GM18517 (cell line): ENCODE measurements at regions not wholly inside any gene's neighbourhood (a gene's known extent, or its start where the extent isn't known, plus 50 kb on each side); places are given as distances from the start of the nearest gene placed in this dataset.
"Not testable (repeated sequence)": the region's sequence is repeated elsewhere in the genome, so short reads cannot be mapped to it uniquely, and the experiment has no call there.

ENCODE experiments used
- ATAC-seq: cut with Tn5 transposase; IDR thresholded peaks from one replicate; pipeline ENCODE4 v1.9.1; 2021; ENCODE audit warnings: mild to moderate bottlenecking, moderate library complexity; ENCODE audit not compliant: unreplicated experiment

GRCh38 chr16:72604375-72604774 is 432.4 kb upstream of the PMFBP1 start:
- ATAC-seq: peak; percentile 69

- no peak for ATAC-seq
These were observed 430.5 kb upstream of the PMFBP1 start for GRCh38 chr16:72602499-72602898.

- ATAC-seq: no peak
These were observed 426.7 kb upstream of the PMFBP1 start for GRCh38 chr16:72598696-72599095.

GRCh38 chr16:72597938-72598337 is 426.0 kb upstream of the PMFBP1 start:
- no peak for ATAC-seq

GRCh38 chr16:72596373-72596772 is 424.4 kb upstream of the PMFBP1 start:
- no peak for ATAC-seq

GRCh38 chr16:72590151-72590937 is 418.4 kb upstream of the PMFBP1 start:
- ATAC-seq: peak; percentile 88

GRCh38 chr16:72588551-72588950 is 416.6 kb upstream of the PMFBP1 start:
- ATAC-seq: no peak

- ATAC-seq: not testable (repeated sequence)
These were observed 406.1 kb upstream of the PMFBP1 start for GRCh38 chr16:72578061-72578460.

GRCh38 chr16:72576189-72576588 is 404.2 kb upstream of the PMFBP1 start:
- no peak for ATAC-seq

GRCh38 chr16:72569677-72570076 is 397.7 kb upstream of the PMFBP1 start:
- no peak for ATAC-seq

GRCh38 chr16:72568502-72568901 is 396.5 kb upstream of the PMFBP1 start:
- ATAC-seq: no peak

- ATAC-seq: no peak
These were observed 394.2 kb upstream of the PMFBP1 start for GRCh38 chr16:72566174-72566573.

GRCh38 chr16:72565106-72565505 is 393.2 kb upstream of the PMFBP1 start:
- no peak for ATAC-seq

- ATAC-seq: no peak
These were observed 388.7 kb upstream of the PMFBP1 start for GRCh38 chr16:72560617-72561016.

- ATAC-seq: no peak
These were observed 386.5 kb upstream of the PMFBP1 start for GRCh38 chr16:72558501-72558900.

- ATAC-seq: no peak
These were observed 383.0 kb upstream of the PMFBP1 start for GRCh38 chr16:72554935-72555334.

GRCh38 chr16:72552654-72553053 is 380.7 kb upstream of the PMFBP1 start:
- no peak for ATAC-seq

- no peak for ATAC-seq
These were observed 379.7 kb upstream of the PMFBP1 start for GRCh38 chr16:72551649-72552048.

GRCh38 chr16:72549878-72550277 is 377.9 kb upstream of the PMFBP1 start:
- ATAC-seq: no peak

GRCh38 chr16:72542102-72542501 is 370.1 kb upstream of the PMFBP1 start:
- ATAC-seq: no peak

GRCh38 chr16:72537664-72538063 is 365.7 kb upstream of the PMFBP1 start:
- no peak for ATAC-seq

- ATAC-seq: no peak
These were observed 364.9 kb upstream of the PMFBP1 start for GRCh38 chr16:72536723-72537435.
